Left lung (tissue), 4 donors: ENCODE measurements at regions not wholly inside any gene's neighbourhood (a gene's known extent, or its start where the extent isn't known, plus 50 kb on each side); places are given as distances from the start of the nearest gene placed in this dataset.

Experiments
- ATAC-seq: fragments of 200-7000 bp; cut with Tn5 transposase; one replicate; pipeline ENCODE4 v1.9.1; 2020; ENCODE audit warnings: moderate library complexity
- DNase-seq, 4 donors: peaks; one replicate each; pipeline ENCODE4 v3.0.0-alpha.2; 2013 to 2020
- H3K27ac ChIP-seq, 2 donors: fragments of 200-600 bp; sonication (generic) in 1 of 2; one replicate each; pipeline versions ENCODE4 v1.5.0 to v1.8.0; 2020 to 2021
- H3K27me3 ChIP-seq, 2 donors: fragments of 200-600 bp; sonication (generic) in 1 of 2; one replicate each; pipeline versions ENCODE4 v1.5.0 to v1.8.0; 2020 to 2021
- H3K36me3 ChIP-seq, 2 donors: fragments of 200-600 bp; sonication (generic) in 1 of 2; one replicate each; pipeline versions ENCODE4 v1.5.0 to v1.8.0; 2020 to 2021
- H3K4me1 ChIP-seq, 2 donors: fragments of 200-600 bp; one replicate each; pipeline ENCODE4 v1.8.0; 2021
- H3K4me3 ChIP-seq, 2 donors: fragments of 200-600 bp; sonication (generic) in 1 of 2; one replicate each; pipeline versions ENCODE4 v1.5.0 to v1.8.0; 2020 to 2021; ENCODE audit warnings: mild to moderate bottlenecking in 1 of 2
- H3K9me3 ChIP-seq, 2 donors: fragments of 200-600 bp; sonication (generic) in 1 of 2; one replicate each; pipeline versions ENCODE4 v1.5.0 to v1.8.0; 2020 to 2021
- intact Hi-C, 2 donors: fragments of 100-400 bp; cut with DNase I; formaldehyde crosslinking; loops; one replicate each; pipeline versions ENCODE4 v1.11.2 to v1.14.2; 2022
- TF ChIP-seq, protein P1 (sequence below), 2 donors: fragments of 200-600 bp; sonication (generic) in 1 of 2; IDR thresholded peaks; one replicate each; pipeline versions ENCODE4 v1.5.0 to v1.8.0; 2021; ENCODE audit warnings: antibody characterized with exemption in 2 of 2
- donor health status: DM: no; HTN: yes; CAD: no.
- donor health status: DM: no; HTN: no; CAD: no.

DNA sequence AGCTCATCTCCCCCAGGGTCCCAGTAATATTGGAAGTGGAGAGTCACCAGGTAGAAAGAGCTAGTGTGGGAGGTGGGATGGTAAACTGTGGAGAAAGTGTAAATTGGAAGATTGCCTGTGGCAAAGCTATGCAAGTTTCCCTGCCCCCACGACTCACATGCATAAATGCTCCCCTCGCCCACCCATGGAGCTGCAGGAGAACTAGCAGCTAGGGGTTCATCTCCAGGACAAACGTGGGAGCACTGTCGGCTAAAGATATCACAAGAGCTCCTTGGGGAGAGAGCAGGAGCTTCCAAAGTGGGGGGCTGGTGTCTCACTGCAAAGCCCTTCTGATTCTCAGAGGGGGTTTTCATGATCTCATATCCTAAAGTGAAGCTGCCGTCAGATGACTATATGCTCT, 91.4 kb upstream of the PLCL2 start:
- intact Hi-C loops, result no loop called here

DNA sequence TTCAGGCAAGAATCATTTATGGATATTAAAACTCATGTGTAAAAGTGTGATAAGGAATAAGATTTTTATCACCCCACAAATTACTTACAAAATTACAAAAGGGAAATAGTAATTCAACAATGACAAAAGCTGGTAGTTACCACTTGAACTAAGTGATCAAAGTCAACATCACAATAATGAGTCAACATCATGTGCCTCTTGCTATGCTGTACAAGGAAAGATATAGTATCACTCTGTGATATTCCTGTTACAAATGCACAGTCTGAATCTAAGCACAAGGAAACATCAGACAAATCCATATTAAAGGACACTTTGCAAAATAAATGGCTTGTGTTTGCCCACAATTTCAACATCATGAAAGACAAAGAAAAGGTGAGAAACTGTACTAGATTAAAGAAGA, 90.5 kb upstream of the PLCL2 start:
- TF ChIP-seq, protein P1, sequence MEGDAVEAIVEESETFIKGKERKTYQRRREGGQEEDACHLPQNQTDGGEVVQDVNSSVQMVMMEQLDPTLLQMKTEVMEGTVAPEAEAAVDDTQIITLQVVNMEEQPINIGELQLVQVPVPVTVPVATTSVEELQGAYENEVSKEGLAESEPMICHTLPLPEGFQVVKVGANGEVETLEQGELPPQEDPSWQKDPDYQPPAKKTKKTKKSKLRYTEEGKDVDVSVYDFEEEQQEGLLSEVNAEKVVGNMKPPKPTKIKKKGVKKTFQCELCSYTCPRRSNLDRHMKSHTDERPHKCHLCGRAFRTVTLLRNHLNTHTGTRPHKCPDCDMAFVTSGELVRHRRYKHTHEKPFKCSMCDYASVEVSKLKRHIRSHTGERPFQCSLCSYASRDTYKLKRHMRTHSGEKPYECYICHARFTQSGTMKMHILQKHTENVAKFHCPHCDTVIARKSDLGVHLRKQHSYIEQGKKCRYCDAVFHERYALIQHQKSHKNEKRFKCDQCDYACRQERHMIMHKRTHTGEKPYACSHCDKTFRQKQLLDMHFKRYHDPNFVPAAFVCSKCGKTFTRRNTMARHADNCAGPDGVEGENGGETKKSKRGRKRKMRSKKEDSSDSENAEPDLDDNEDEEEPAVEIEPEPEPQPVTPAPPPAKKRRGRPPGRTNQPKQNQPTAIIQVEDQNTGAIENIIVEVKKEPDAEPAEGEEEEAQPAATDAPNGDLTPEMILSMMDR (IDR thresholded peaks at IDR 0.05), result no peak
- DNase-seq, result no peak
- no peak for ATAC-seq
- Histone ChIP-seq H3K9me3 (no peaks in the 10 kb centered on the region), H3K36me3 (no peaks in the 10 kb centered on the region), H3K27me3 (no peaks in the 10 kb centered on the region), H3K27ac (no peak overlapping the region), H3K4me1 (peaks cover 0 to 2% of the 10 kb centered on the region in 2 donors), H3K4me3 (no peak overlapping the region)
- intact Hi-C loops, result no loop called here

More for the DNA sequence above, 91.4 kb upstream of the PLCL2 start:
- no peak overlapping the region for H3K4me3 ChIP-seq
- ATAC-seq, result no peak
- DNase-seq, result no peak
- no peaks in the 10 kb centered on the region for H3K36me3 ChIP-seq
- H3K27ac ChIP-seq, result no peak overlapping the region
- no peaks in the 10 kb centered on the region for H3K9me3 ChIP-seq
- no peaks in the 10 kb centered on the region for H3K4me1 ChIP-seq
- H3K27me3 ChIP-seq, result no peaks in the 10 kb centered on the region
- TF ChIP-seq, protein P1 (IDR thresholded peaks at IDR 0.05), result no peak

- no peak for ATAC-seq
- H3K4me1 ChIP-seq, result peaks cover 0 to 8% of the 10 kb centered on the region in 2 donors
Observed at GRCh38 chr3:16795581-16795980, 89.2 kb upstream of the PLCL2 start.

GRCh38 chr3:16797831-16798230, 86.9 kb upstream of the PLCL2 start:
- no peak for ATAC-seq
- no peaks in the 10 kb centered on the region for H3K27me3 ChIP-seq
- H3K4me3 ChIP-seq, result no peak overlapping the region
- TF ChIP-seq, protein P1 (IDR thresholded peaks at IDR 0.05), result no peak
- intact Hi-C loops, result no loop called here
- no peak for DNase-seq
- H3K36me3 ChIP-seq, result no peaks in the 10 kb centered on the region
- H3K27ac ChIP-seq, result no peak overlapping the region
- H3K4me1 ChIP-seq, result peaks cover 3 to 29% of the 10 kb centered on the region in 2 donors
- no peaks in the 10 kb centered on the region for H3K9me3 ChIP-seq

More at GRCh38 chr3:16795581-16795980, 89.2 kb upstream of the PLCL2 start:
- no peak for DNase-seq
- H3K9me3 ChIP-seq, result no peaks in the 10 kb centered on the region
- no peak overlapping the region for H3K27ac ChIP-seq
- intact Hi-C loops, result no loop called here
- no peaks in the 10 kb centered on the region for H3K36me3 ChIP-seq
- H3K4me3 ChIP-seq, result no peak overlapping the region
- TF ChIP-seq, protein P1 (IDR thresholded peaks at IDR 0.05), result no peak
- H3K27me3 ChIP-seq, result no peaks in the 10 kb centered on the region

- H3K4me3 ChIP-seq, result no peak overlapping the region
- no peaks in the 10 kb centered on the region for H3K27me3 ChIP-seq
- ATAC-seq, result no peak
- H3K9me3 ChIP-seq, result no peaks in the 10 kb centered on the region
- no peak for DNase-seq
- H3K27ac ChIP-seq, result no peak overlapping the region
- H3K36me3 ChIP-seq, result no peaks in the 10 kb centered on the region
- intact Hi-C loops, result no loop called here
- TF ChIP-seq, protein P1 (IDR thresholded peaks at IDR 0.05), result no peak
- H3K4me1 ChIP-seq, result peaks cover 3 to 29% of the 10 kb centered on the region in 2 donors
Observed at GRCh38 chr3:16798738-16799137, 86.0 kb upstream of the PLCL2 start.
